ENCODE measurements at regions not wholly inside any gene's neighbourhood (a gene's known extent, or its start where the extent isn't known, plus 50 kb on each side); places are given as distances from the start of the nearest gene placed in this dataset.

GRCh38 chr7:55314967-55315366 lies 50.2 kb upstream of the LANCL2 start:
- TF ChIP-seq POLR2A (IDR thresholded peaks at IDR 0.05; ENCODE audit: control extremely low read depth in 1 of 2, low read depth in 2 of 2, low read length in 2 of 2) (no peak), CTCF (IDR thresholded peaks at IDR 0.05; ENCODE audit: control extremely low read depth in 1 of 3, insufficient read depth in 1 of 3, low read depth in 1 of 3, low read length in 3 of 3) (no peak), POLR2AphosphoS5 (IDR thresholded peaks at IDR 0.05; ENCODE audit: low read depth, low read length) (no peak), YY1 (IDR thresholded peaks at IDR 0.05; ENCODE audit: low read depth, low read length) (no peak), ATF3 (IDR thresholded peaks at IDR 0.05; ENCODE audit: insufficient read depth, low read depth, low read length) (no peak), SRF (IDR thresholded peaks at IDR 0.05; ENCODE audit: low read depth, low read length) (no peak), JUND (IDR thresholded peaks at IDR 0.05; ENCODE audit: low read length) (no peak), HDAC6 (IDR thresholded peaks at IDR 0.05; ENCODE audit: low read depth, low read length) (no peak), RNF2 (IDR thresholded peaks at IDR 0.05; ENCODE audit: borderline replicate concordance, low read depth, low read length, missing control alignments, poor library complexity, severe bottlenecking) (no peak), TAF1 (IDR thresholded peaks at IDR 0.05; ENCODE audit: low read depth, low read length) (no peak), EZH2 (IDR thresholded peaks at IDR 0.05; ENCODE audit: low read depth, low read length, severe bottlenecking) (no peak)

Data from H1 (cell line).